A673 (cell line): ENCODE measurements at regions not wholly inside any gene's neighbourhood (a gene's known extent, or its start where the extent isn't known, plus 50 kb on each side); places are given as distances from the start of the nearest gene placed in this dataset.

Experiments
- CTCF ChIP-seq: fragments of 300-800, 200-600 bp; sonication (generic); conservative IDR thresholded peaks from 2 replicates; pipeline ENCODE4 v1.5.1; 2017; ENCODE audit warnings: low read depth, mild to moderate bottlenecking, antibody characterized with exemption, low read length, moderate library complexity, mixed read lengths
- EZH2 ChIP-seq: fragments of 200-600 bp; sonication (generic); IDR thresholded peaks from 2 replicates; pipeline ENCODE4 v1.6.1; 2017; ENCODE audit warnings: borderline replicate concordance, low read depth, mild to moderate bottlenecking, mixed read lengths, antibody characterized with exemption, low read length; ENCODE audit not compliant: poor library complexity, severe bottlenecking

- no peak for TF ChIP-seq EZH2
- TF ChIP-seq CTCF: no peak
Measured at GRCh38 chr2:60603533-60604190, 50.2 kb upstream of the BCL11A start.
